ENCODE measurements at regions not wholly inside any gene's neighbourhood (a gene's known extent, or its start where the extent isn't known, plus 50 kb on each side); places are given as distances from the start of the nearest gene placed in this dataset.

DNA sequence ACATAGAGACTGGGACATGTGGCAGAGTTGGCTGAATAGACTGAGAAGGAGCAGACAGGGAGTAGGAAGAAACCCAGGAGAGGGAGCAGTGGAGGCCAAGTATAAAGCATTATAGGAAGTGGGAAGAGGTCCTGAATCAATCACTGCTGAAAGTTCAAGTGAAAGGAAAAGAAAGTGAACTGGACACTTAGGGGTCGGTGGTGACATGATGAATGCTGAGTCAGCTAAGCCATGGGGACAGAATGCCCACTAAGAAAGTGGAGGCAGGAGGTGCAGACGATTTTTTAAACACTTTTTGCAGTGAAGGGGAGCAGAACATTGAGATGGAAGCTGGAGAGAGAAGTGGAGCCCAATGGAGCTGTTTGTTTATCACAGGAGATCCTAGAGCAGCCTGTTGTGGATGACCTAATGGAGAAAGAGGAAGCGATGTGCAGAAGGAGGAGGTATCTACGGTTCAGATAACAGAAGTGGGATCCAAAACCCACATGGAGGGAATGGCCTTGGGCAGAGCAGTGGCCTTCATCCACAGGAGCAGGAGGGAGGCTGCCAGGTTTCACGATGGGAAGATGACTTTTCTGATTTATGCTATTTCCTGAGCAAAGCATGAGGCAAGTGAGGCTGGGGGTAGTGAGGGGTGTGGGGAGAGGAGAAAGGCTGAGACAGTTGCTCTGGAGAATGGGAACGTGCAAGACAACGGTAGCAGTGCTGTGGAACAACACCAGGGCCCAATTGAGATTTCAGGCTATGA, 208.2 kb downstream of the RPLP1 start:
- POLR2A ChIA-PET = no interaction called here

DNA sequence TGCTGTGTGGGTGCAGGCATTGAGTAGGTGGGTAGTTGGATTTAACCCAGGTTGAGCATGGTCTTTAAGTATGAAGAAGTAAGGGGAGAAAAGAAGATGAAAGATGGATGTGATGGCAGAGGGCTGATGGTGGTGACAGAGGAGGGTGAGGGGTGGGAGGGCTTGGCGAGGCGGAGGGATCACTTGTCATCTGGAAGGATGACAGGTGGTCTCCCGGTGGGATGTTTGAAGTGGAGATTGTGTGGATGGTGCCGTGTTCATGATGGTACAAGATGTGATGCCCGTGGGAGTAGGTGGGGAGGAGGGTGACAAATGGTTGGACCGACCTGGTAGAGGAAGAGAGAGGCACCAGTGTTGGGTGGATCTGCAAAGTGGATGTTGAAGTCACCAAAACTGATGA, 208.8 kb downstream of the RPLP1 start:
- Mint-ChIP-seq H3K36me3 (no peaks in the 10 kb centered on the region), H3K4me1 (peaks cover 8% of the 10 kb centered on the region), H3K27me3 (ENCODE audit: low read depth) (no peaks in the 10 kb centered on the region), H3K9me3 (no peaks in the 10 kb centered on the region), H3K4me3 (no peak overlapping the region), H3K27ac (no peak overlapping the region)
- CTCF ChIA-PET = no interaction called here
- DNase-seq (ENCODE audit: low spot score) (no peak), ATAC-seq (no peak)
- POLR2A ChIA-PET = no interaction called here
- TF ChIP-seq ZNF263 (CRISPR knock-in tag; IDR thresholded peaks at IDR 0.05; ENCODE audit: low read depth) (no peak), PRRX2 (CRISPR knock-in tag; IDR thresholded peaks at IDR 0.05) (no peak), ZNF396 (CRISPR knock-in tag; IDR thresholded peaks at IDR 0.05; ENCODE audit: borderline replicate concordance) (no peak), TEAD1 (CRISPR knock-in tag; IDR thresholded peaks at IDR 0.05) (no peak), JUN (CRISPR knock-in tag; IDR thresholded peaks at IDR 0.05) (no peak)
- TF ChIP-seq, protein P1, sequence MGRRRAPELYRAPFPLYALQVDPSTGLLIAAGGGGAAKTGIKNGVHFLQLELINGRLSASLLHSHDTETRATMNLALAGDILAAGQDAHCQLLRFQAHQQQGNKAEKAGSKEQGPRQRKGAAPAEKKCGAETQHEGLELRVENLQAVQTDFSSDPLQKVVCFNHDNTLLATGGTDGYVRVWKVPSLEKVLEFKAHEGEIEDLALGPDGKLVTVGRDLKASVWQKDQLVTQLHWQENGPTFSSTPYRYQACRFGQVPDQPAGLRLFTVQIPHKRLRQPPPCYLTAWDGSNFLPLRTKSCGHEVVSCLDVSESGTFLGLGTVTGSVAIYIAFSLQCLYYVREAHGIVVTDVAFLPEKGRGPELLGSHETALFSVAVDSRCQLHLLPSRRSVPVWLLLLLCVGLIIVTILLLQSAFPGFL (CRISPR knock-in tag; IDR thresholded peaks at IDR 0.05; ENCODE audit: borderline replicate concordance) = no peak
- TF ChIP-seq, protein P2, sequence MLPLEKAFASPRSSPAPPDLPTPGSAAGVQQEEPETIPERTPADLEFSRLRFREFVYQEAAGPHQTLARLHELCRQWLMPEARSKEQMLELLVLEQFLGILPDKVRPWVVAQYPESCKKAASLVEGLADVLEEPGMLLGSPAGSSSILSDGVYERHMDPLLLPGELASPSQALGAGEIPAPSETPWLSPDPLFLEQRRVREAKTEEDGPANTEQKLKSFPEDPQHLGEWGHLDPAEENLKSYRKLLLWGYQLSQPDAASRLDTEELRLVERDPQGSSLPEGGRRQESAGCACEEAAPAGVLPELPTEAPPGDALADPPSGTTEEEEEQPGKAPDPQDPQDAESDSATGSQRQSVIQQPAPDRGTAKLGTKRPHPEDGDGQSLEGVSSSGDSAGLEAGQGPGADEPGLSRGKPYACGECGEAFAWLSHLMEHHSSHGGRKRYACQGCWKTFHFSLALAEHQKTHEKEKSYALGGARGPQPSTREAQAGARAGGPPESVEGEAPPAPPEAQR (CRISPR knock-in tag; IDR thresholded peaks at IDR 0.05) = no peak
- TF ChIP-seq, protein P3, sequence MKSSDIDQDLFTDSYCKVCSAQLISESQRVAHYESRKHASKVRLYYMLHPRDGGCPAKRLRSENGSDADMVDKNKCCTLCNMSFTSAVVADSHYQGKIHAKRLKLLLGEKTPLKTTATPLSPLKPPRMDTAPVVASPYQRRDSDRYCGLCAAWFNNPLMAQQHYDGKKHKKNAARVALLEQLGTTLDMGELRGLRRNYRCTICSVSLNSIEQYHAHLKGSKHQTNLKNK (CRISPR knock-in tag; IDR thresholded peaks at IDR 0.05) = no peak
- TF ChIP-seq, protein P4, sequence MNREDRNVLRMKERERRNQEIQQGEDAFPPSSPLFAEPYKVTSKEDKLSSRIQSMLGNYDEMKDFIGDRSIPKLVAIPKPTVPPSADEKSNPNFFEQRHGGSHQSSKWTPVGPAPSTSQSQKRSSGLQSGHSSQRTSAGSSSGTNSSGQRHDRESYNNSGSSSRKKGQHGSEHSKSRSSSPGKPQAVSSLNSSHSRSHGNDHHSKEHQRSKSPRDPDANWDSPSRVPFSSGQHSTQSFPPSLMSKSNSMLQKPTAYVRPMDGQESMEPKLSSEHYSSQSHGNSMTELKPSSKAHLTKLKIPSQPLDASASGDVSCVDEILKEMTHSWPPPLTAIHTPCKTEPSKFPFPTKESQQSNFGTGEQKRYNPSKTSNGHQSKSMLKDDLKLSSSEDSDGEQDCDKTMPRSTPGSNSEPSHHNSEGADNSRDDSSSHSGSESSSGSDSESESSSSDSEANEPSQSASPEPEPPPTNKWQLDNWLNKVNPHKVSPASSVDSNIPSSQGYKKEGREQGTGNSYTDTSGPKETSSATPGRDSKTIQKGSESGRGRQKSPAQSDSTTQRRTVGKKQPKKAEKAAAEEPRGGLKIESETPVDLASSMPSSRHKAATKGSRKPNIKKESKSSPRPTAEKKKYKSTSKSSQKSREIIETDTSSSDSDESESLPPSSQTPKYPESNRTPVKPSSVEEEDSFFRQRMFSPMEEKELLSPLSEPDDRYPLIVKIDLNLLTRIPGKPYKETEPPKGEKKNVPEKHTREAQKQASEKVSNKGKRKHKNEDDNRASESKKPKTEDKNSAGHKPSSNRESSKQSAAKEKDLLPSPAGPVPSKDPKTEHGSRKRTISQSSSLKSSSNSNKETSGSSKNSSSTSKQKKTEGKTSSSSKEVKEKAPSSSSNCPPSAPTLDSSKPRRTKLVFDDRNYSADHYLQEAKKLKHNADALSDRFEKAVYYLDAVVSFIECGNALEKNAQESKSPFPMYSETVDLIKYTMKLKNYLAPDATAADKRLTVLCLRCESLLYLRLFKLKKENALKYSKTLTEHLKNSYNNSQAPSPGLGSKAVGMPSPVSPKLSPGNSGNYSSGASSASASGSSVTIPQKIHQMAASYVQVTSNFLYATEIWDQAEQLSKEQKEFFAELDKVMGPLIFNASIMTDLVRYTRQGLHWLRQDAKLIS (CRISPR knock-in tag; IDR thresholded peaks at IDR 0.05; ENCODE audit: borderline replicate concordance) = no peak

More for the DNA sequence above, 208.2 kb downstream of the RPLP1 start:
- no peaks in the 10 kb centered on the region for H3K9me3 Mint-ChIP-seq
- DNase-seq (ENCODE audit: low spot score) (no peak), ATAC-seq (no peak)
- CTCF ChIA-PET = no interaction called here
- no peaks in the 10 kb centered on the region for H3K27me3 Mint-ChIP-seq (ENCODE audit: low read depth)
- TF ChIP-seq KAT7 (CRISPR knock-in tag; IDR thresholded peaks at IDR 0.05; ENCODE audit: borderline replicate concordance) (no peak), ZNF138 (CRISPR knock-in tag; conservative IDR thresholded peaks at IDR 0.05) (no peak), SOX15 (CRISPR knock-in tag; IDR thresholded peaks at IDR 0.05) (no peak), JUN (CRISPR knock-in tag; IDR thresholded peaks at IDR 0.05) (no peak), TCF7 (CRISPR knock-in tag; IDR thresholded peaks at IDR 0.05; ENCODE audit: low read depth) (no peak), RELA (CRISPR knock-in tag; IDR thresholded peaks at IDR 0.05; ENCODE audit: borderline replicate concordance) (no peak), SP1 (CRISPR knock-in tag; conservative IDR thresholded peaks at IDR 0.05) (no peak)
- TF ChIP-seq, protein P3 (CRISPR knock-in tag; IDR thresholded peaks at IDR 0.05) = no peak
- TF ChIP-seq, protein P5, sequence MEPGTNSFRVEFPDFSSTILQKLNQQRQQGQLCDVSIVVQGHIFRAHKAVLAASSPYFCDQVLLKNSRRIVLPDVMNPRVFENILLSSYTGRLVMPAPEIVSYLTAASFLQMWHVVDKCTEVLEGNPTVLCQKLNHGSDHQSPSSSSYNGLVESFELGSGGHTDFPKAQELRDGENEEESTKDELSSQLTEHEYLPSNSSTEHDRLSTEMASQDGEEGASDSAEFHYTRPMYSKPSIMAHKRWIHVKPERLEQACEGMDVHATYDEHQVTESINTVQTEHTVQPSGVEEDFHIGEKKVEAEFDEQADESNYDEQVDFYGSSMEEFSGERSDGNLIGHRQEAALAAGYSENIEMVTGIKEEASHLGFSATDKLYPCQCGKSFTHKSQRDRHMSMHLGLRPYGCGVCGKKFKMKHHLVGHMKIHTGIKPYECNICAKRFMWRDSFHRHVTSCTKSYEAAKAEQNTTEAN (CRISPR knock-in tag; IDR thresholded peaks at IDR 0.05) = no peak
- TF ChIP-seq, protein P6, sequence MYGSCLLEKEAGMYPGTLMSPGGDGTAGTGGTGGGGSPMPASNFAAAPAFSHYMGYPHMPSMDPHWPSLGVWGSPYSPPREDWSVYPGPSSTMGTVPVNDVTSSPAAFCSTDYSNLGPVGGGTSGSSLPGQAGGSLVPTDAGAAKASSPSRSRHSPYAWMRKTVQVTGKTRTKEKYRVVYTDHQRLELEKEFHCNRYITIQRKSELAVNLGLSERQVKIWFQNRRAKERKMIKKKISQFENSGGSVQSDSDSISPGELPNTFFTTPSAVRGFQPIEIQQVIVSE (CRISPR knock-in tag; IDR thresholded peaks at IDR 0.05; ENCODE audit: borderline replicate concordance) = no peak
- TF ChIP-seq, protein P7, sequence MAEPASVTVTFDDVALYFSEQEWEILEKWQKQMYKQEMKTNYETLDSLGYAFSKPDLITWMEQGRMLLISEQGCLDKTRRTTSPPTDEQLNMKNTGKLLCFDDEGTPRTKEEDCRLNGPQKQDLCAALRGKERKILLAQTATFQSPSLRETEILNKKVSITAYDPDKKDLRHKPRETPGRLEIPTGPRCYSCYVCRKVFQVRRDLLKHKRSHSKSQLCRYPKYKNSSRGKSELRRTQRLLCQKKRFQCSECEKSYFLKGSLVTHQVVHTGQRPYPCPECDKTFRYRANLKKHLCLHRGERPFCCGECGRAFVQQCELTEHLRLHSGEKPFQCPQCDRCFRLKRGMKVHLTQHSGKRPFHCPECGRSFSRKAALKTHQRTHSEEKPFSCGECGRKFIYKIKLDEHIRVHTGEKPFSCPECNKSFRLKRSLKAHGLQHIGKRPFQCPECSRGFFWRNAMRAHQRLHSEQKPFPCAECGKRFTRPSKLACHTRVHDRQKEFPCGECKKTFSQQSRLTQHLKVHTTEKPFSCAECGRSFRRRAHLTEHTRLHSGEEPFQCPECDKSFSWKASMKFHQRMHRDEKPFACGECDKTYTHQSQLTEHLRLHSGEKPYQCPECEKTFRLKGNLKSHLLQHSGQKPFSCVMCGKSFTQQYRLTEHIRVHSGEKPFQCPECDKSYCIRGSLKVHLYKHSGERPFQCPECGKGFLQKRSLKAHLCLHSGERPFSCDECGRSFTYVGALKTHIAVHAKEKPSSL (CRISPR knock-in tag; conservative IDR thresholded peaks at IDR 0.05) = no peak
- TF ChIP-seq, protein P8, sequence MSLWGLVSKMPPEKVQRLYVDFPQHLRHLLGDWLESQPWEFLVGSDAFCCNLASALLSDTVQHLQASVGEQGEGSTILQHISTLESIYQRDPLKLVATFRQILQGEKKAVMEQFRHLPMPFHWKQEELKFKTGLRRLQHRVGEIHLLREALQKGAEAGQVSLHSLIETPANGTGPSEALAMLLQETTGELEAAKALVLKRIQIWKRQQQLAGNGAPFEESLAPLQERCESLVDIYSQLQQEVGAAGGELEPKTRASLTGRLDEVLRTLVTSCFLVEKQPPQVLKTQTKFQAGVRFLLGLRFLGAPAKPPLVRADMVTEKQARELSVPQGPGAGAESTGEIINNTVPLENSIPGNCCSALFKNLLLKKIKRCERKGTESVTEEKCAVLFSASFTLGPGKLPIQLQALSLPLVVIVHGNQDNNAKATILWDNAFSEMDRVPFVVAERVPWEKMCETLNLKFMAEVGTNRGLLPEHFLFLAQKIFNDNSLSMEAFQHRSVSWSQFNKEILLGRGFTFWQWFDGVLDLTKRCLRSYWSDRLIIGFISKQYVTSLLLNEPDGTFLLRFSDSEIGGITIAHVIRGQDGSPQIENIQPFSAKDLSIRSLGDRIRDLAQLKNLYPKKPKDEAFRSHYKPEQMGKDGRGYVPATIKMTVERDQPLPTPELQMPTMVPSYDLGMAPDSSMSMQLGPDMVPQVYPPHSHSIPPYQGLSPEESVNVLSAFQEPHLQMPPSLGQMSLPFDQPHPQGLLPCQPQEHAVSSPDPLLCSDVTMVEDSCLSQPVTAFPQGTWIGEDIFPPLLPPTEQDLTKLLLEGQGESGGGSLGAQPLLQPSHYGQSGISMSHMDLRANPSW (CRISPR knock-in tag; conservative IDR thresholded peaks at IDR 0.05; ENCODE audit: low read depth) = no peak
- no peak overlapping the region for H3K4me3 Mint-ChIP-seq
- H3K4me1 Mint-ChIP-seq = peaks cover 6% of the 10 kb centered on the region
- H3K36me3 Mint-ChIP-seq = no peaks in the 10 kb centered on the region
- no peak overlapping the region for H3K27ac Mint-ChIP-seq

Measured in WTC11 (cell line).